GM18907 (cell line): ENCODE measurements at regions not wholly inside any gene's neighbourhood (a gene's known extent, or its start where the extent isn't known, plus 50 kb on each side); places are given as distances from the start of the nearest gene placed in this dataset.
"Not testable (repeated sequence)": the region's sequence is repeated elsewhere in the genome, so short reads cannot be mapped to it uniquely, and the experiment has no call there.

Experiments used
- ATAC-seq: cut with Tn5 transposase; IDR thresholded peaks from one replicate; pipeline ENCODE4 v1.9.1; 2021; ENCODE audit warnings: mild to moderate bottlenecking, moderate library complexity; ENCODE audit not compliant: unreplicated experiment

DNA sequence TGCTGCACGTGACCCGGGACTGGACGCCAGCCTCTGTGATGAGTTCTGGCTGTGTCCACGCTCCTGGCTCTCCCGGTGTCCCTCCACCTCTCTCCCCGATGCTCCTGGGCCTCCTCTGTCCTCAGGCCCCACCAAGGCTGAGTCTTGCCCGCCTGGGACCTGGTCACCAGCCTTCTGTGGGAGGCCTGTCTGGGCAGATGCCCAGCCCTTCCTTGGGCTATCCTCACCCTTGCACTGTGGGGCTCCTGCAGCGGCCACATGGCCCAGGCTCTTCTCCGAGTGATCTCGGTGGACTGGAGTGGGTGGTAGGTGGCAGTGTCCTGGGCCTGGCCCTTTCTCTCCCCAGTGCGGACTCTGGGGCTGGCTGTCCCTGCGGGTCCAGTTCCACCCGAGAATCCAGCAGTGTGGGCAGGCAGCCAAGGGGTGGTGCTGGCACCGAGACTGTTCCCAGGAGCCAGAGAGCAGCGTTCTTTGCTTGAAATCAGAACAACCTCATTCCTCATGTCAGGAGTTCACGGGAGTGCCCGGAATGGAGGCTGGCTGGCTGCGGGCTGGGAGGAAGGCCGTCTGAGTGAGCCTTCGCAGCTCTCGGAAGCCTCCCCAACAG is 94.6 kb downstream of the TMEM121 start:
- not testable (repeated sequence) for ATAC-seq

GRCh38 chr14:105621479-105622328 is 95.3 kb downstream of the TMEM121 start:
- ATAC-seq = not testable (repeated sequence)

GRCh38 chr14:105622329-105622955 is 96.1 kb downstream of the TMEM121 start:
- no peak for ATAC-seq

DNA sequence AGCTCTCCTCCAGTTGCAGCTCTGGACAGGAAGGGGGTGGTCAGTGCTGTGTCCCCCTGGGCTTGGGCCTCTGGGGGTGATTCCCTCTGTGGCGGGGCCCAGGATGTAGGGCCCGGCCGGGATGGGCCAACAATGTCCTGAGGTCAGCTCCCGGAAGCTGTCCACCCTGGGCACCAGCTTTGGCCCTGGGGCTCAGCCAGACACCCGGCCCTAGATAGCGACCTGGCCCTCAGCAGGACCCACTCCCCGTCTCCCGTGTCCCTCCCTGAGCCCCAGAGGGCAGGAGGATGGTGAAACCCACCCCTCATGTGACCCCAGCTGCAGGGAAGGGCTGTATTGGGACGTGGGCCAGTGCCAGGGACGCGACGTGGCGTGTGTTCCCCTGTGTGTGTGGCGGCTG is 96.8 kb downstream of the TMEM121 start:
- not testable (repeated sequence) for ATAC-seq

- ATAC-seq = not testable (repeated sequence)
These were observed 98.0 kb downstream of the TMEM121 start for GRCh38 chr14:105624346-105624745.

DNA sequence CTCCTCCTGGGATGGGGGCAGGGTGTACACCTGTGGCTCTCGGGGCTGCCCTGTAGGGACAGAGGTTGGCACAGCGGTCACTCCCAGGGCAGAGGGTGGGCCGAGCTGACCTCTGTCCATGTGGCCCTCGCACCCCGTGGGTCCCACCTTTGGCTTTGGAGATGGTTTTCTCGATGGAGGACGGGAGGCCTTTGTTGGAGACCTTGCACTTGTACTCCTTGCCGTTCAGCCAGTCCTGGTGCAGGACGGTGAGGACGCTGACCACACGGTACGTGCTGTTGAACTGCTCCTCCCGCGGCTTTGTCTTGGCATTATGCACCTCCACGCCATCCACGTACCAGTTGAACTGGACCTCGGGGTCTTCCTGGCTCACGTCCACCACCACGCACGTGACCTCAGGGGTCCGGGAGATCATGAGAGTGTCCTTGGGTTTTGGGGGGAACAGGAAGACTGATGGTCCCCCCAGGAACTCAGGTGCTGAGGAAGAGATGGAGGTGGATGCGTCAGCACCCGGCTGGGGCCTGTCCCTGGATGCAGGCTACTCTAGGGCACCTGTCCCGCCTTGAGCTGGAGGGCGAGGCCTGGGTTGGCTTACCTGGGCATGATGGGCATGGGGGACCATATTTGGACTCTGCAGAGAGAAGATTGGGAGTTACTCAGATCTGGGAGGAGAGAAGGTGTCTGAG is 98.5 kb downstream of the TMEM121 start:
- not testable (repeated sequence) for ATAC-seq

DNA sequence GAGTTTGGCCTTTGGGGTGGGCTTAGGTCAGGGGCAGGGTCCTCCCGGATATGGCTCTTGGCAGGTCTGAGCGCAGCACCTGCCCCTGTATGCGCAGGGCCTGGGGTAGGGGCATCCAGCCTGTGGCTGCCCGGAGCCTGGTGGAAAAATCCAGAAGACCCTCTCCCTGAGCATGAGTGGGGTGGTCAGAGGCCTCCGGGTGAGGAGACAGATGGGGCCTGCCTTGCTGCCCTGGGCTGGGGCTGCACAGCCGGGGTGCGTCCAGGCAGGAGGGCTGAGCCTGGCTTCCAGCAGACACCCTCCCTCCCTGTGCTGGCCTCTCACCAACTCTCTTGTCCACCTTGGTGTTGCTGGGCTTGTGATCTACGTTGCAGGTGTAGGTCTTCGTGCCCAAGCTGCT is 99.1 kb downstream of the TMEM121 start:
- not testable (repeated sequence) for ATAC-seq

DNA sequence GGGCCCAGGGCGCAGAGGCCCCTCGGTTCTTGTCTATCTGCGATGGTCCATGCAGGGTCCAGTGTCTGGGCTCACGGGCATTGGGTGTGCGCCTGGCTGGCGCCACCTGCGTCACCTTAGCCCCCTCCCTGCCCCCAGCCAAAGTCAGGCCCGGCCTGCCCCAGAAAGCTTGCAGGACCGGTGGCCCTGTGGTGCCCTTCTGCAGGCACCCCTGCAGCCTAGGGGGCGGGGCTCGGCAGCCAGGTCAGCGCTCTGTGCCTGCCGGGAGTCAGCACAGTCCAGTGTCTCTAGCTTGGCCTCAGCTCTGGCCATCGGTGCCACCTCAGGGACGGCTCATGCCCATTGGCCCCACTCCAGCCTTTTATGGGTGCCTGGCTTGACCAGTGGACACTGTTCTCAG is 99.7 kb downstream of the TMEM121 start:
- ATAC-seq = not testable (repeated sequence)

GRCh38 chr14:105626651-105627050 is 100.3 kb downstream of the TMEM121 start:
- not testable (repeated sequence) for ATAC-seq

DNA sequence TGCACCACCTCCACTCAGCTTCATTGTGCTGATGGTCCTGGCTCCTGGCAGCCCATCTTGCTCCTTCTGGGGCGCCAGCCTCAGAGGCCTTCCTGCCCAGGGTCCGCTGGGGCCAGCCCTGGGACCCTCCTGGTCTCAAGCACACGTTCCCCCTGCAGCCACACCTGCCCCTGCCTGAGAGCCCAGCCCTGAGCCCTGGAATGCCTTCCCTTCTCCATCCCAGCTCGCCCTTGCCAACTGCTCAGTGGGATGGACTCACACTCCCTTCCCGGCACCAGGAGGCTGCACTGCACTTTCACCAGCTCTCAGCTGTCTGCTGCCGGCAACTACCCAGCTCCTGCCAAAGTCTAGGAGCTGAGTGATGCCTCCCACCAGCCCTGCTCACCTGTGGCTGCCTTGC is 100.9 kb downstream of the TMEM121 start:
- not testable (repeated sequence) for ATAC-seq

DNA sequence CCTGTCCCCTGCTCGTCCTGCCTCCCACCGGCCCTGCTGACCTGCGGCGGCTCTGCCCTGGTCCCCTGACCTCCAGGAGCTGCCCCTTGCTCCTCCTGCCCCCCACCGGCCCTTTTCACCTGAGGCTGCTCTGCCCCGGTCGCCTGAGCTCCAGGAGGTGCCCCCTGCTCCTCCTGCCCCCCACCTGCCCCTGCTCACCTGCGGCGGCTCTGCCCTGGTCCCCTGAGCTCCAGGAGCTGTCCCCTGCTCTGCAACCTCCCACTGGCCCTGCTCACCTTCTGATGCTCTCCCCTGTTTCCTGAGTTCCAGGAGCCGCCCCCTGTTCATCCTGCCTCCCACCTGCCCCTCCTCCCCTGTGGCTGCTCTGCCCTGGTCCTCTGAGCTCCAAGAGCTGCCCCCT is 101.3 kb downstream of the TMEM121 start:
- ATAC-seq = no peak

DNA sequence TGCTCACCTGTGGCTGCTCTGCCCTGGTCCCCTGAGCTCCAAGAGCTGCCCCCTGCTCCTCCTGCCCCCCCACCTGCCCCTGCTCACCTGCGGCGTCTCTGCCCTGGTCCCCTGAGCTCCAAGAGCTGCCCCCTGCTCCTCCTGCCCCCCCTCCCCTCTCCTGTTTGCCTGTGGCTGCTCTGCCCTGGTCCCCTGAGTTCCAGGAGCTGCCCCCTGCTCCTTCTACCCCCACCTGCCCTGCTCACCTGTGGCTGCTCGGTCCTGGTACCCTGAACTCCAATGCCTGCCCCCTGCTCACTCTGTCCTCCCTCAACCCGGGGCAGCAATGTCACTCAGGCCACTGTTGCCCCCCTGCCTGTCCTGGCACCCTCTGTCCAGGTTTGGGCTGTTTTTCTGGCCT is 101.7 kb downstream of the TMEM121 start:
- not testable (repeated sequence) for ATAC-seq

DNA sequence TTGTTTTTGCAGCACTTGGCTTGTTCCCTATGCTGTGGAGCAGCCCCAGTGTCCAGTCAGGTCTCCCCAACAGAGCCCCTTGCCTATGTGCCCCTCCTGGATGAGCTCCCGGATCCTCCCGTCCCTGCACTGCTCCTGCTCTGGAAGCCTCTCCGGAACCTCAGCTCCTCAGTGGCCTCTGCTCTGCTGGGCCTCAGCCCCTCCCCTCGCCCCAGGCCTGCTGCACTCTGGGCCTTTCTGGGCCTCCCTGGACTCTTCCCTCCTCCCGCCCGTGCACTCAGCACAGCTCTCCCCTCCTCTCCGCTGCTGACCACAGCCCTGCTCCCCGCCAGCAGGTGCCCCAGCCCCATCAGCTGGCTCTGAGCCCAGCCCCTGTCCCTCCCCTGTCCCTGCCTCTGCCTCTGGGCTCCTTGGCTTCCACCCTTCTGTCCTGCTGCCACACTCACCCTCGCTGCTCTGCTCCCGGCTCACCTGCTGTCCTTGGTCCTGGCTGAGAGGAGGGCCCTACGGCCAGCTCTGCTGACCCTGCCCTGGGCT is 102.2 kb downstream of the TMEM121 start:
- not testable (repeated sequence) for ATAC-seq

DNA sequence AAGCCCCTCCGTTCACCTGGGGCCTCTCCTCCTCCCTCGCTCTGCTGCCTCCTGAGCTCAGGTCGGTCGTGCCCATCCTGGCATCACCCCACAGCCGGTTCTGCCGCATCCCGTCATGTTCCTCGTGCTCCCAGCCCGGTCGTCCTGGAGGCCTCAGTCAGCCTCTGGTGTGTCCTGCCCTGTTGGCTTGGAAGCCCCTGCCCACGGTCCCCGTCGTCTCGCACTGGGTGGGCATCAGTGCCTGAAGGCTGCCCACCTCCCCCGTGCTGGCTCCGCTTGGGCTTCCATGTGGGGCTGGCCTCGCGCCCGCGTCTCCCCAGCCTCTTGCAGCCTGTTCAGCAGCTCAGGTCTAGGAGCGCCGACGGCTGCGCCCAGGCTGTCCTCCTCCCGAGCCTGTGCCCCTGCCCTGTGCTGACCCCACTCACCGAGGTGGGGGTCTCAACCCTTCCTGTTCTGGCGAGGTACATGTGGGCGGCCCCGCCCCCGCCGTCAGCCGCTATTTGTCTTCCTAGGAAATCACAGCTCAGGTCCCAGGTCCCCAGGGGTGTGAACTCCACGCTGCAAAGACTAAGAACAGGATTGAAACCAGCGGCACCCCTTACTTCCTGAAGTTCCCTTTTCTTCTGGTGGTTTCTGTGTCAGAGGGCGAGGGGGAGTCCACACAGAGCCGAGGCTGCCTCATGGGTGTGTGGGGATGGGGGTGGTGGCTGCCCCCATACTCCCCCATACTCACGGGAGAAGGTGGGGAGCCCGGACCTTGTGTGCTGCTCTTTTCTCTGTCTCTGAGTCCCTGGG is 102.9 kb downstream of the TMEM121 start:
- not testable (repeated sequence) for ATAC-seq

DNA sequence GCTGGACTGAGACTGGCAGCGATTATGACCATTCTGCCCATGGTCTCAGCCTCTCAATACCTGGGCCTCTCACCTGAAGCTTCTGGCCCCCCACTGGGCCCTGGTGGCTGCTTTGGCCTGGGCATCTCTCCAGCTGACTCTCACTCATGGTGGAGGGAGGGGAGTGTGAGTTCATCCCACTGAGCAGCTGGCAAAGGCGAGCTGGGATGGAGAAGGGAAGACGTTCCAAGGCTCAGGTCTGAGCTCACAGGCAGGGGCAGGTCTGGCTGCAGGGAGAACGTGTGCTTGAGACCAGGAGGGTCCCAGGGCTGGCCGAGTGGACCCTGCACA is 103.5 kb downstream of the TMEM121 start:
- no peak for ATAC-seq

DNA sequence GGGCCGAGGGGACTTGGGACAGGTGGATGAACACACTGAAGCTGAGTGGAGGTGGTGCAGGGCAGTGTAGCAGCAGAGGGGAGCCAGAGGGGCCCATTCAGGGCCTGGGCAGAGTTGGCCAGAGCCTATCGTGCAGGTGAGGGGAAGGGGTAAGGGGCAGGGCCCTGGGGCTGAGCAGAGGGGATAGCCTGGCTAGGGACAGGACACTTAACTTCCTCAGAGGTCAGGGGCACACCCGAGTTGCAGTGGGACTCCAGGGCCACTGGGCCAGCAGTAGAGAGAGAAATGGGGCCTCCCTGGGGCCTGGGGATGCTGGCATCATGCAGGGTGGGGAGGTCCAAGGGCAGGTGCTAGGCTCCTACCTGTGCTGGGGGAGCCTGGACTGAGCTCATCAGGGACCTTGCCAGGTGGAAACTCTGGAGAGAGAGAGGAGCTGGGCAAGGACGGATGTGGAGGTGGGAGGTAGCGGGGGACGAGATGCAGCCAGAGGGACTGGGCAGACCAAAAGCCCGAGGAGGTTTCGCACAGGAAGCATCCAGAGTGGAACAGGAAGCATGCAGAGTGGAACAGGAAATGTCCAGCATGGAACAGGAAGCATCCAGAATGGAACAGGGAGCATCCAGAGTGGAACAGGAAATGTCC is 104.0 kb downstream of the TMEM121 start:
- not testable (repeated sequence) for ATAC-seq

- not testable (repeated sequence) for ATAC-seq
These were observed 104.8 kb downstream of the TMEM121 start for GRCh38 chr14:105630935-105631779.

DNA sequence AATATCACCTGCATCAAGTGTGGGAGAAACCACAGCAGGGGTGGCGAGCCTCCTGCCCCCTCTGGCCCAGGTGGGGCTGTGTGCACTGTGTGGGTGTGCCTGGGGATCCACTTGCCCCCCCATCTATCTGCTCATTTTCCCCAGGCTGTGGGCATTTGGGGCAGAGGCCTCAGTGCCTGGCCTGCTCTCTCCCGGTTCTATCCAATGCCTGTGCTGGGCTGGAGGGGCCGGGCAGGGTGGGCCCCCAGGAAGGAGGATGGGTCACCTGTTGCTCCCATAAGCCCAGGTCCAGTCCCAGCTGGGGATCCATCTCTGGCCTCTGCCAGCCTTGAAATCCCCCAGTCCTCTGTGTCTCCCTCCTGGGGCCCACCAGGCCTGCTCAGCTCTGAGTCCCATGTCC is 105.6 kb downstream of the TMEM121 start:
- no peak for ATAC-seq

GRCh38 chr14:105633596-105633995 is 107.2 kb downstream of the TMEM121 start:
- ATAC-seq = not testable (repeated sequence)
